HCT116 (cell line): ENCODE measurements at regions not wholly inside any gene's neighbourhood (a gene's known extent, or its start where the extent isn't known, plus 50 kb on each side); places are given as distances from the start of the nearest gene placed in this dataset.

Source experiments
- ATAC-seq: fragments of 200-7000 bp; cut with Tn5 transposase; 2 replicates; pipeline ENCODE4 v1.9.1; 2020; ENCODE audit warnings: mild to moderate bottlenecking, moderate library complexity
- BruUV-seq: library from RNA; stranded (reverse); fragments of 400-500 nt; replicated peaks from 2 replicates; lab custom pipeline; 2021; lab: Mats Ljungman, UMichigan
- CTCF ChIA-PET: fragments of 300-600 bp; sonication (Branson Sonifier 250); formaldehyde crosslinking; loops from one replicate; lab custom pipeline; 2021; ENCODE audit warnings: antibody characterized with exemption; lab: Charles Lee
- POLR2A ChIA-PET: fragments of 300-600, 350-600 bp; sonication (Branson Sonifier 250); formaldehyde crosslinking; loops from one replicate; lab custom pipeline; 2021; ENCODE audit warnings: antibody characterized with exemption; lab: Charles Lee
- RAD21 ChIA-PET, 2 experiments: fragments of 300-600 bp; sonication (Branson Sonifier 250); formaldehyde crosslinking; loops; one replicate each; lab custom pipeline; 2023; ENCODE audit warnings: low total read pairs in 2 of 2; ENCODE audit not compliant: uncharacterized antibody in 2 of 2, unreplicated experiment in 2 of 2, low non-redundant PET in 1 of 2; lab: Charles Lee
- DNase-seq: peaks from one replicate; pipeline ENCODE4 v3.0.0-alpha.2; 2010; ENCODE audit warnings: low read depth, low spot score
- H2AFZ ChIP-seq: fragments of 200-600 bp; shearing (Covaris generic), sonication (generic); 2 replicates; pipeline ENCODE4 v1.6.1; 2017; ENCODE audit warnings: low read depth, mixed run types, mixed read lengths, antibody characterized with exemption, low read length; ENCODE audit not compliant: poor library complexity, severe bottlenecking
- H3K27ac ChIP-seq: 2 replicates; pipeline ENCODE4 v1.5.1; 2012; ENCODE audit warnings: low read depth, low read length
- H3K27me3 ChIP-seq: fragments of 200-600 bp; sonication (generic); 2 replicates; pipeline ENCODE4 v1.6.1; 2016; ENCODE audit warnings: mixed run types, low read length, mixed read lengths; ENCODE audit not compliant: insufficient read depth
- H3K36me3 ChIP-seq, 2 experiments: fragments of 200-500 bp in 1 of 2; fragments of 200-600 bp in 1 of 2; sonication (Bioruptor generic) in 1 of 2; sonication (generic) in 1 of 2; 2 replicates each; pipeline versions ENCODE4 v1.5.1 to v1.6.1; 2014 to 2016; ENCODE audit warnings: low read length in 2 of 2, inconsistent platforms in 1 of 2, mixed read lengths in 1 of 2, mixed run types in 1 of 2; ENCODE audit not compliant: insufficient read depth in 2 of 2, control insufficient read depth in 1 of 2
- H3K4me1 ChIP-seq, 2 experiments: fragments of 200-600 bp in 1 of 2; sonication (generic) in 1 of 2; 2 replicates each; pipeline versions ENCODE4 v1.5.1 to v1.6.1; 2012 to 2017; ENCODE audit warnings: low read length in 2 of 2, inconsistent platforms in 1 of 2, mild to moderate bottlenecking in 1 of 2, mixed read lengths in 1 of 2, mixed run types in 1 of 2, moderate library complexity in 1 of 2; ENCODE audit not compliant: insufficient read depth in 2 of 2, control insufficient read depth in 1 of 2
- H3K4me2 ChIP-seq: fragments of 200-600 bp; sonication (generic); 2 replicates; pipeline ENCODE4 v1.6.1; 2017; ENCODE audit warnings: mixed run types, low read length, mixed read lengths
- H3K4me3 ChIP-seq, 2 experiments: fragments of 200-600 bp in 1 of 2; sonication (generic) in 1 of 2; replicated peaks in 1 of 2; 2 replicates each; pipeline ENCODE4 v1.5.1; 2011 to 2016; ENCODE audit warnings: low read length in 2 of 2, control low read depth in 1 of 2, low read depth in 1 of 2, mild to moderate bottlenecking in 1 of 2, mixed read lengths in 1 of 2, mixed run types in 1 of 2
- H3K79me2 ChIP-seq: fragments of 200-600 bp; sonication (generic); 2 replicates; pipeline ENCODE4 v1.6.1; 2017; ENCODE audit warnings: mild to moderate bottlenecking, mixed run types, low read length, moderate library complexity, mixed read lengths; ENCODE audit not compliant: insufficient read depth
- H3K9ac ChIP-seq: fragments of 200-600 bp; sonication (generic); 2 replicates; pipeline ENCODE4 v1.6.1; 2016; ENCODE audit warnings: low read length, mixed read lengths
- H3K9me2 ChIP-seq: fragments of 200-600 bp; sonication (generic), shearing (Covaris generic); 2 replicates; pipeline ENCODE4 v1.6.1; 2017; ENCODE audit warnings: mixed run types, mild to moderate bottlenecking, moderate library complexity; ENCODE audit not compliant: insufficient read depth
- H3K9me3 ChIP-seq, 2 experiments: fragments of 200-500 bp in 1 of 2; fragments of 200-600 bp in 1 of 2; sonication (Bioruptor generic) in 1 of 2; sonication (generic) in 1 of 2; 2 replicates each; pipeline ENCODE4 v1.6.1; 2014 to 2017; ENCODE audit warnings: low read length in 2 of 2, mixed read lengths in 2 of 2, inconsistent platforms in 1 of 2, low read depth in 1 of 2, mild to moderate bottlenecking in 1 of 2, mixed run types in 1 of 2, moderate library complexity in 1 of 2; ENCODE audit not compliant: control insufficient read depth in 1 of 2, insufficient read depth in 1 of 2
- H4K20me1 ChIP-seq: fragments of 200-600 bp; sonication (generic), shearing (Covaris generic); 2 replicates; pipeline ENCODE4 v1.6.1; 2017; ENCODE audit warnings: mixed run types, mild to moderate bottlenecking, moderate library complexity; ENCODE audit not compliant: insufficient read depth
- CBX3 ChIP-seq: IDR thresholded peaks from 2 replicates; pipeline ENCODE4 v1.6.1; 2012; ENCODE audit warnings: low read depth
- FOSL1 ChIP-seq: IDR thresholded peaks from 2 replicates; pipeline ENCODE4 v1.6.1; 2012; ENCODE audit warnings: low read depth
- SP1 ChIP-seq: IDR thresholded peaks from 2 replicates; pipeline ENCODE4 v1.6.1; 2012; ENCODE audit warnings: low read depth
- ZFX ChIP-seq: fragments of 450-650 bp; IDR thresholded peaks from 2 replicates; pipeline ENCODE4 v1.6.1; 2017
- ZNF274 ChIP-seq: fragments of 200-500 bp; sonication (Bioruptor generic); IDR thresholded peaks from 2 replicates; pipeline ENCODE4 v1.6.1; 2014; ENCODE audit warnings: mild to moderate bottlenecking, low read depth, low read length, inconsistent platforms
- intact Hi-C: fragments of 100-400 bp; cut with micrococcal nuclease; formaldehyde crosslinking; loops from 2 replicates; pipeline ENCODE4 v1.10.0; 2022
- TF ChIP-seq, protein P1 (sequence below): IDR thresholded peaks from 2 replicates; pipeline ENCODE4 v1.6.1; 2011; ENCODE audit warnings: mild to moderate bottlenecking, low read length, moderate library complexity; ENCODE audit not compliant: insufficient replicate concordance; ENCODE audit errors: extremely low read depth
- TF ChIP-seq, protein P2 (sequence below): IDR thresholded peaks from 2 replicates; pipeline ENCODE4 v1.6.1; 2012; ENCODE audit warnings: low read depth

DNA sequence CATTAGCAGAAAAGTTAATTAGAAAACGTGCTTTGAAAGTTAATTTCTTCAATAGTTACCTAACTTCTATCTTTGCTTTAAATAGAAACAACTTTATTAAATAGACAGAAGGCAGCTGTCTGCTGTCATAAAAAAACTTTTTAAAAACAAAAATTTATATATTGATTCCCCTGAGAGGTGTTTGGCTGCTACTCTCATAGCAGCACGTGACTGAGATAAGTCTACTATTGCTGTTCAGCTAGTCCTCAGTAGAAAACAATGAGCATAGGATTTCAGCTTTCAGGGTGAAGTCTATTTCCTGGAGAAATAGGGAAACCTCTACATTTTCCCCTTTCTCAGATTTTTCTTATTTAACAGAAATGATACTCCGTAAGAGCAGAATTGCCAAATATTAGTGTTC lies 135.0 kb upstream of the FBN2 start:
- Histone ChIP-seq H3K9me3 (no peaks in the 10 kb centered on the region), H3K9me2 (no peaks in the 10 kb centered on the region), H3K4me3 (no peak overlapping the region), H3K9ac (no peak overlapping the region), H3K79me2 (no peaks in the 10 kb centered on the region), H3K27ac (no peak overlapping the region), H3K4me2 (no peak overlapping the region), H2AFZ (no peak overlapping the region), H3K4me1 (no peaks in the 10 kb centered on the region), H4K20me1 (no peaks in the 10 kb centered on the region), H3K27me3 (no peaks in the 10 kb centered on the region), H3K36me3 (no peaks in the 10 kb centered on the region)
- DNase-seq (no peak), ATAC-seq (no peak)
- BruUV-seq = no TSS peak
- TF ChIP-seq CBX3 (no peak), ZFX (no peak), FOSL1 (no peak), ZNF274 (no peak), SP1 (no peak)
- TF ChIP-seq, protein P1, sequence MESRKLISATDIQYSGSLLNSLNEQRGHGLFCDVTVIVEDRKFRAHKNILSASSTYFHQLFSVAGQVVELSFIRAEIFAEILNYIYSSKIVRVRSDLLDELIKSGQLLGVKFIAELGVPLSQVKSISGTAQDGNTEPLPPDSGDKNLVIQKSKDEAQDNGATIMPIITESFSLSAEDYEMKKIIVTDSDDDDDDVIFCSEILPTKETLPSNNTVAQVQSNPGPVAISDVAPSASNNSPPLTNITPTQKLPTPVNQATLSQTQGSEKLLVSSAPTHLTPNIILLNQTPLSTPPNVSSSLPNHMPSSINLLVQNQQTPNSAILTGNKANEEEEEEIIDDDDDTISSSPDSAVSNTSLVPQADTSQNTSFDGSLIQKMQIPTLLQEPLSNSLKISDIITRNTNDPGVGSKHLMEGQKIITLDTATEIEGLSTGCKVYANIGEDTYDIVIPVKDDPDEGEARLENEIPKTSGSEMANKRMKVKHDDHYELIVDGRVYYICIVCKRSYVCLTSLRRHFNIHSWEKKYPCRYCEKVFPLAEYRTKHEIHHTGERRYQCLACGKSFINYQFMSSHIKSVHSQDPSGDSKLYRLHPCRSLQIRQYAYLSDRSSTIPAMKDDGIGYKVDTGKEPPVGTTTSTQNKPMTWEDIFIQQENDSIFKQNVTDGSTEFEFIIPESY = no peak
- TF ChIP-seq, protein P2, sequence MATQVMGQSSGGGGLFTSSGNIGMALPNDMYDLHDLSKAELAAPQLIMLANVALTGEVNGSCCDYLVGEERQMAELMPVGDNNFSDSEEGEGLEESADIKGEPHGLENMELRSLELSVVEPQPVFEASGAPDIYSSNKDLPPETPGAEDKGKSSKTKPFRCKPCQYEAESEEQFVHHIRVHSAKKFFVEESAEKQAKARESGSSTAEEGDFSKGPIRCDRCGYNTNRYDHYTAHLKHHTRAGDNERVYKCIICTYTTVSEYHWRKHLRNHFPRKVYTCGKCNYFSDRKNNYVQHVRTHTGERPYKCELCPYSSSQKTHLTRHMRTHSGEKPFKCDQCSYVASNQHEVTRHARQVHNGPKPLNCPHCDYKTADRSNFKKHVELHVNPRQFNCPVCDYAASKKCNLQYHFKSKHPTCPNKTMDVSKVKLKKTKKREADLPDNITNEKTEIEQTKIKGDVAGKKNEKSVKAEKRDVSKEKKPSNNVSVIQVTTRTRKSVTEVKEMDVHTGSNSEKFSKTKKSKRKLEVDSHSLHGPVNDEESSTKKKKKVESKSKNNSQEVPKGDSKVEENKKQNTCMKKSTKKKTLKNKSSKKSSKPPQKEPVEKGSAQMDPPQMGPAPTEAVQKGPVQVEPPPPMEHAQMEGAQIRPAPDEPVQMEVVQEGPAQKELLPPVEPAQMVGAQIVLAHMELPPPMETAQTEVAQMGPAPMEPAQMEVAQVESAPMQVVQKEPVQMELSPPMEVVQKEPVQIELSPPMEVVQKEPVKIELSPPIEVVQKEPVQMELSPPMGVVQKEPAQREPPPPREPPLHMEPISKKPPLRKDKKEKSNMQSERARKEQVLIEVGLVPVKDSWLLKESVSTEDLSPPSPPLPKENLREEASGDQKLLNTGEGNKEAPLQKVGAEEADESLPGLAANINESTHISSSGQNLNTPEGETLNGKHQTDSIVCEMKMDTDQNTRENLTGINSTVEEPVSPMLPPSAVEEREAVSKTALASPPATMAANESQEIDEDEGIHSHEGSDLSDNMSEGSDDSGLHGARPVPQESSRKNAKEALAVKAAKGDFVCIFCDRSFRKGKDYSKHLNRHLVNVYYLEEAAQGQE = no peak
- ChIA-PET RAD21 (no interaction called here), CTCF (interaction anchor here (1.0 kb wide), 1 partner anchor 10 kb away, joined by 3 read pairs; no protein-coding TSS in a partner anchor), POLR2A (no interaction called here)
- intact Hi-C loops = no loop called here
